Esophagus muscularis mucosa (tissue), 3 donors: ENCODE measurements at regions not wholly inside any gene's neighbourhood (a gene's known extent, or its start where the extent isn't known, plus 50 kb on each side); places are given as distances from the start of the nearest gene placed in this dataset.

Source experiments
- POLR2A ChIP-seq: fragments of 450-650 bp; IDR thresholded peaks from one replicate; pipeline ENCODE4 v1.6.1; 2017; ENCODE audit warnings: antibody characterized with exemption, moderate library complexity, mild to moderate bottlenecking, low read depth
- TF ChIP-seq, protein P1 (sequence below), 3 experiments: fragments of 200-600 bp in 2 of 3; fragments of 450-650 bp in 1 of 3; sonication (generic) in 2 of 3; IDR thresholded peaks; one replicate each; pipeline ENCODE4 v1.5.1; 2017 to 2019; ENCODE audit warnings: antibody characterized with exemption in 3 of 3, mild to moderate bottlenecking in 2 of 3, moderate library complexity in 1 of 3

- TF ChIP-seq, protein P1, sequence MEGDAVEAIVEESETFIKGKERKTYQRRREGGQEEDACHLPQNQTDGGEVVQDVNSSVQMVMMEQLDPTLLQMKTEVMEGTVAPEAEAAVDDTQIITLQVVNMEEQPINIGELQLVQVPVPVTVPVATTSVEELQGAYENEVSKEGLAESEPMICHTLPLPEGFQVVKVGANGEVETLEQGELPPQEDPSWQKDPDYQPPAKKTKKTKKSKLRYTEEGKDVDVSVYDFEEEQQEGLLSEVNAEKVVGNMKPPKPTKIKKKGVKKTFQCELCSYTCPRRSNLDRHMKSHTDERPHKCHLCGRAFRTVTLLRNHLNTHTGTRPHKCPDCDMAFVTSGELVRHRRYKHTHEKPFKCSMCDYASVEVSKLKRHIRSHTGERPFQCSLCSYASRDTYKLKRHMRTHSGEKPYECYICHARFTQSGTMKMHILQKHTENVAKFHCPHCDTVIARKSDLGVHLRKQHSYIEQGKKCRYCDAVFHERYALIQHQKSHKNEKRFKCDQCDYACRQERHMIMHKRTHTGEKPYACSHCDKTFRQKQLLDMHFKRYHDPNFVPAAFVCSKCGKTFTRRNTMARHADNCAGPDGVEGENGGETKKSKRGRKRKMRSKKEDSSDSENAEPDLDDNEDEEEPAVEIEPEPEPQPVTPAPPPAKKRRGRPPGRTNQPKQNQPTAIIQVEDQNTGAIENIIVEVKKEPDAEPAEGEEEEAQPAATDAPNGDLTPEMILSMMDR (IDR thresholded peaks at IDR 0.05) = no peak
- no peak for TF ChIP-seq POLR2A
These were observed 281.8 kb upstream of the ANO5 start for GRCh38 chr11:21911061-21911460.
